Stimulated activated CD4-positive, alpha-beta T cell treated with anti-CD3 and anti-CD28 coated beads, Interleukin-2, amount 100 ng/mL, for 48 hours (primary cell): ENCODE measurements at regions not wholly inside any gene's neighbourhood (a gene's known extent, or its start where the extent isn't known, plus 50 kb on each side); places are given as distances from the start of the nearest gene placed in this dataset.

ENCODE experiments used
- DNase-seq, 2 donors: peaks; one replicate each; pipeline ENCODE4 v3.0.0-alpha.2; 2020

DNA sequence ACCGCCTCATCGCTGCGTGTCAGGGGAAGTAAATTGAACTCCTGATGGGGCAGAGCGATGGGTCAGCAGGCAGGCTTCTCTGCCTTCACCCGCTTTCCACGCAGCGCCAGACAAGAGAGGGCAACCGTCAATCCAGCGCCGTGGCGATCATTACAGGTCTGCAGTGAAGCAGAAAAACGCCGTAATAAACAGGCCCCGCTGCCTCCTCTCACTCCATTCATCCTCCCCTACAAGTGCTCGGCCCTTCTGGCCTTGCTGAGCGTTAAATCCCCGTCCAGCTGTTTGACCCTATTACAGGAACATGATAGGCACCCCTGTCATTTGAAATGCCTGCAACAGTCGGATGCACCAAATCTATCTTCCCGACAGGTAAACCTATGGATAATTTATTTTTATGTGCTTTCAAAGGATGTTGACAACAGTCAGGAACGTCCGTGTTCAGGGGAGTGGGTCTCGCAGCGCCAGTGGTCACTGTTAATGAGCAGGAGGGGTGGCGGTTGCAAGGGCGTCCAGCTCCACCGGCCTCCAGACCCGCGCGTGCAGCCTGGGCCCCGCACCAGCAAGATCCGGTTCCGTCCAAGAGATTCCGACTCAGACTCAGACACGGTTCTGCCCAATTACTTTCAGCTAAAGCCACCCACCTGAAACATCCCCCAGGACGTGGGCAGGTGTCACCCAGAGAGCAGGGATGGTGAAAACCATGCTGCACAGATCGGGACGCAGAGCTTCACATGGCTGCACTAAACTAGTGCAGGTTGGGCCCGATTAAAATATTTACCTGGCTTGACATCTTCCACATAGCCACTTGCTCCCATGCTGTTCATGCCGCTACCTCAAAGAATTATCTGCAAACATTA lies 508.0 kb upstream of the MGMT start:
- no peak for DNase-seq

DNA sequence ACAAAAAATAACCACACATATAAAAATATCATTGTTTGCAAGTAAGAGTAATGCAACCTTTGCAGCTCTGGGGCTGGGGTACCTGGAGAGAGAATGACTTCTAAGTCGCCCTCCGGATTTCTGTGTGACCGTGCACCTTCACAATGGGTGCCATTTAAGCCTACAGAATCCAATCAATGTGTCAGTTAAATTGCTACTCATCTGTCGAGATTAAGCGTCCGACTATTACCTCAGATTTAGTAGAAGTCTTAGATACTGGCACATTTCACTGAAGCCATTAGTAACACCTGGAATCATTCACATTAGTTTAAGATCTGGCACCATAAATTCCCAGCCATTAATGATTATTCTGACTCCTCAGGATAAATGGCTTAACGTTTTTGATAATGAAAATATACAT lies 507.3 kb upstream of the MGMT start:
- no peak for DNase-seq

DNA sequence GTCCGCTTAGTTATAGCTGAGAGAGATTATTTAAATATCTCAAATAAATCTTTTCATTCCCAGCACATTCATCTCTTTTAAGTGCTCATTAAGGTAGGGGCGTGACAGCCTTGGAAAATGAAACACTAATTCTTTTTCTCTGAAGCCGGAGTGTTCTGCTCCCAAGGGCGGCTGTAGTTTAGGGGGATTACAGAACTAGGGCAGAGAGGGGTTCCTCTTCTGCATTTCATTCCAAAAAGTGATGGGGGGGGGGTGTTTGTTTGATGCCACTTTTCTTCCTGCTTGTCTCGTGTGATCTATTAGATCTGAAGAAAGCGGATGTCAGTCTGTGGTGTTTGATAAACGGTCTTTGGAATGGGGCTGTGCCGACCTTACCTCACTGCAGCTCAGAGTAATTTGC lies 506.5 kb upstream of the MGMT start:
- no peak for DNase-seq

DNA sequence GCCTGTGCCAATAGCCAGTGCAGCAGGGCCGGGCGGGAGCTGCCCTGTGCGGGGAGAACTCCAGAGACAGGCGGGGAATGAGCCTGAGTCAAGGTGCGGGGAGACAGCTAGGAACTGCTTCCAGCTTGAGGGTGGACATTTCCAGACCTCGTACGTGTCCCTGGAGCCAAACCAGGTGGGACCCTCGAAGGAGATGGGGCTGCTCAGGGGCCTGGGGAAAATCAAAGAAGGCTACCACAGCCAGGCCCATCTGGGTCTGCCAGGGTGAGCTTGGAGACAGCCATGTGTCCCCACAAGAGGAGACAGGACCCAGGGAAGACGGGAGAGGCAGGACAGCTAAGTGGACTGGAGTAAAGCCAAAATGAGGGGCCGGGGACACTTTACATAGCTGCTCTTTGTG lies 504.9 kb upstream of the MGMT start:
- DNase-seq: no peak

DNA sequence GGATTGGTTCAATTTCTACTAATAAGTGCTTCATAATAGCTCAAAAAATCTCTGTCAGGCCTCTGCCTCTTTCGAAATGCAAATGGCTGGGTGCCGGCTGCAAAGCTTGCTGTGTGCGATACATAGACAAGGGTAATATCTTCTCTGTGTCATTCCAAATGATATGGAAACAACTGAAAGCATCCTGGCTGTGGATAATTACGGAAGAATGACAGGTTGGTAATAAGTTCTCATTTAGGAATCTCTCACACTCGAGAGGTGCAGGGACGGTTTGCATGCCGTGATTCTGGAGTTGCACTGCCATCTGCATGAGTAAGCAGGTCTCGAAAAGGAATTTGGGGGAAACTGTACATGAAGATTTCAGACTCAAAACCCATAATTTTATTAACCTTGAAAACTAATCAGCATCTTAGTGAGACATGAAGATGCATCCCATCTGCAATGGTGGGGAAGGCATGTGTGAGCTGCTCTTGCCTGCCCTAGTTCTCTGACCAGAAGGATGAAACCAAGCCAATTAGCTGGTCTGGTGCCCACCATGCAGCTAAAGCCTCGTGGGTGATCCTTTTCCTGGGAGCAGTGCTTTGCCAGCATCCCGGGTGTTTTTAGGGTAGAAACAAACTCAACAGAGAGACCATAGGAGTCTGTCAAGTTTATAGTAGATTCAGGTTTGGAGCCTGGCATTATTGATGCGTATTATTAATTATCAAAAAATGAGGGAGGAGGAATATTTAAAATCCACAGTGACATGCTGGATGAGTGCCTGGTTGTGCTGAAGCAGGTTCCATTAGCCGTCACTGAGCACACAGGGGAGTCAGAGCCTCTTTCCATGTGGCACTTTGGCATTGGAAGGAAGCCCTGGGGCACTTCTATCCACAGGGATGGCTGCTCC lies 503.6 kb upstream of the MGMT start:
- DNase-seq: no peak

DNA sequence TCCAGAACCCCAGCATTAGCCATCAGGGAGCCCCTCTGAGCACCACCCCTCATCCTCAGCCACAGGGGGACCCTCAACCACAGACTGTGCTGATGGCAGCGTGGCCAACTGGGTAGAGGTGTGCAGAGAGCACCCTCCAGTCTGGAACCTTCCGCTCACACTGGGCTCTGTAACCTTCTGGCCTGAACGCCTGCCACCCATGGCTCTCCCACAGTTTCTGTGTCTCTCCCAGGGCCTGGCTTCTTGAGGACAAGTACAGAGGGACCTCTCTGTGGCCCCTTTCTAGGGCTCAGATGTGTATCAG lies 503.0 kb upstream of the MGMT start:
- no peak for DNase-seq

DNA sequence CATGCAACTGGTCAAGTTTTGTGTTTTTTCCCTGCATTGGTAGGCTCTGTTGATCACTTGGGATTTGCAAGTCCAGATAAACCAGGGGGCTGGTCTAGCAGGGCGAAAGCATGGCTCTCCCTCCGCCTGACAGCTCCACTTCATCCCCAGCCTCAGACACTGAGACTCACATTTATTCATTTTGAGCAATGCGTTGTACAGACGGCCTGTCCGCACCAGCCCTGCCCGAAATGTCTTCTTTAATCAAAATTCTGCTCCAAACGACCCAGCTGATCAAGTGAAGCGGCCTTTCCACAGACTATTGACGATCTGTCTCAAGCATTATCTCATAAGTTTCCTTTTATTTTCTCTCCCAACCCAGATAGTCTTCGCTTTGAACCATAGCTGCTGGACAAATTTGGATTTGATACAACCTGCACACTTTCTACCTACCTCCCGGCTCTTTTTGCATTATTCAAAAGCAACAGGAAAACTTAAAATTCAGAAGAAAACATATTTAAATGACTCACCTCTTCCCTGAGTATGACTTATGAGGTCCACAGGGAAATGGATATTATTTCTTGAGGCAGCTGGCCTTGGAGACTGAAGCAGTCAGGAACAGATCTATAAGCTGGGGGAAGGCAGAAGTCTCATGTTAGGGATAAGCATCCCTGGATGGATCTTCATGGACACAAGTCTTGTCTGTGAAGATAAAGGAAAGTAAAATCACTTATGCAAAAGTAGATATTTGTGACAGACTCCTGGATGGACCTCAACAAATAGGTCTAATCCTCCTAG lies 498.9 kb upstream of the MGMT start:
- no peak for DNase-seq

DNA sequence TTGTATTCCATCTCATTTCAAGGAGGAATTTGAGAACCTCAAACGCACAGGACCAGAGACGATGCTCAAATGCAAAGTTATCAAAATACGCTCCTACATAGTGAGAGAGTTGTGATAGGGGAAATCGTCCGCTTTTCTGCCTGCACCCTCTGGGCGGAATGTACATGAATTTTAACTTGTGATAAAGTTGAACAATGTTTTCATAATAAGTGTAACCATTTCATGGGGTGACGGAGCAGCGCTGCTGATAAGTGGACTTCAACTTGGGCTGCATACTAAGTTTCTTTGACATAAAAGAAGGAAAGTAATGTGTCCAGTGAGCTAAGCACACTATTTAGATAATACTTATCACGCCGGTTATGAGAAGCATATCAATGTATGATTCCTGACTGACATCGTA lies 497.5 kb upstream of the MGMT start:
- DNase-seq: no peak

DNA sequence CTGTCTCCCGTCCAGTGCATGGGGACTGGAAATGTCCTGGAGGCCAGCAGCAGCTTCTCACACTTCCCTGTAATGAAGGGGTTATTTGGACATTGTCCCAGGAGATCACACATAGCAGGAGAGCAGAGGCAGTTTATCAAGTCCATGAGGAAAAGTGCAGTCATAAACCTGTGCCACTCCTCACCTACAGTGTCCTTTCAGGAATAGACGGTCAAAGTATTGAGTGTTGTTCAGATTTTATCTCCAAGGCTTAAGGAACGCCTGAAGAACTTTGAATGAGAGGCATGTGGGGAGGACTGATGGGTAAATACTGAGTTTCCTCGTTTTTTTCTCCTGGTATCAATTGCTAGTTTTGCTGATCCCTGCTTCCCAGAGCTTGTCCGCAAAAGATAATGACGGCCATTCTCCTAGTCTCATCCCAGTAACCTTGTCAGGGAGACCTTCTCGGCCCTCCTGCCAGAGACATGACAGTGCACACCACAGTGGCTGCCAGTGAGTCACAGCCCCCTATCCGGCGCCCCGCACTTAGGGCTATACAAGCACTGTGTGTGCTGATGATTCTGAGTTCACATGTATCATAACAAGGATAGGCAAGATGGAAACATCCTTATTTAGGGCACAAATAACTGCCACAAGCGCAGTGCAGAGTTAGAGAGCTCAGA lies 495.5 kb upstream of the MGMT start:
- no peak for DNase-seq

DNA sequence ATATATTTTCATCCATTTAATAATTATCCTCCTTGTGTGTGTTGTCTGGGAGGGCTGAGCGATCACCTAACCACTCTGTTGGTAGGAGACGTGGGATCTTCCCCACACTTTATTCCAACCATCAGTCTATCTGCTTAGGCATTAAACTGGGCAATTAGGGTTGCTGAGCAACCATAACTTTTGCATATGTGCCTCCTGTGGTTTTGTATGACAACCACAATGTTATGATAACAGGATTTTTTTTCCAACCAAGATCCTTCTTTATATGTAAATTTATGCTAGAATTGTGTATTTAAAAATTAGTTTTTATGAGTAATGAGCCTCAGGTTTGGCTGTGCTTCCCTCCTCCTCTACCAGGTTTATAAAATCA lies 495.0 kb upstream of the MGMT start:
- DNase-seq: no peak

DNA sequence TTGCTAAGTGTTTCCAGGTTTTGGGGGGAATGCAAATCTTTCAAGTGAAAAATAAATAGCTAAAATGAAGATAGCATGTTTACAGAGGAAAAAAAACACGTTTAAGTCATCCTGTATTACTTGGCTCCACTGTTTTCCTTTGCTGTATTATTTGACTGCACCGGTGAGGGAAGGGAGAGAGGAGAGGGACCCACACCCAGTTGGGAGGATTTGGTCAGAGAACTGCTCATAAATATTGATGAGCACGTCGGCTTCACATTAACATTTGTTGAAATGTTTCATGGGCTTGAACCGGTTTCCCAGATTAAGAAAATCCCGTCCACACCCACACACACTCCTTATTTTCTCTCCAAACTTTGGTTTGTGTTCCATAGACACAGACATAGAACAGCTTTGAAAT lies 493.8 kb upstream of the MGMT start:
- DNase-seq: no peak

DNA sequence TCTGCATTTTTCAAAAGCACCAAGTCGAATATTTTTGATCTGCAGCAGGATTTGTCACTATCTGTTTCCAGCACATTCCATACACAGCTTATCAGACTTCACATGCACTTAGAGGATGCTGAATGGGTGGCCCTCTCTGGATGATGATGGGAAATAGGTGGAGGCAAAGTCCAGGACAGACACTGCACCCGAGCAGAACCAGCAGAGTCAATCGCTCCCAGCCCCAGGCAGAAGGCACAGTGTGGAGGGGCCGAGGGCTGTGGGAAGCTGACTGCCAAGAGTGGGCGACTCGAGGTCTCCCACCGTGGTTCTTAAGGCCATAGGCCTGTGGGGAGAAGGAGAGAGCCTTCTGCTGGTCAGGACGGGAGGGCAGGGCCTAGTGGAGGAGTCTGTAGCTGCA lies 490.2 kb upstream of the MGMT start:
- no peak for DNase-seq

DNA sequence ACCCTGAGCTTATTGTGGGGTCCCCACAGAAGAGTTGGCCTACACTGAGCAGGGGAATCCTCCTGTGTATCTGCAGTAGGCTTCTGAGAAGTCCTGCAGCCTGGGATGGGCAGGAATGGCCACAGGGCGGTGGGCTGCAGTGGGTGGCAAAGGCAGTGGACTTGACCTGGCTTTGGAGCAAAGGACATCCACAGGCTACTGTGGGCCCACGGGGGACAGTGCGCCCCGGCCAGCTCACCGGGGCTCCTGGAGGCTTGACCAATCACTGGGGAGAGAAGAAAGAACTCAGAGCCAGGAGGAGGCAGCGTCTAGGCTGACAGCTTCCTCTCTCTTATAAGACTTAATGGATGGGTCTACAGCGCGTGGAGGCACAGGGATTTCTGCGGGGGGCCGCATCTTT lies 488.8 kb upstream of the MGMT start:
- no peak for DNase-seq

DNA sequence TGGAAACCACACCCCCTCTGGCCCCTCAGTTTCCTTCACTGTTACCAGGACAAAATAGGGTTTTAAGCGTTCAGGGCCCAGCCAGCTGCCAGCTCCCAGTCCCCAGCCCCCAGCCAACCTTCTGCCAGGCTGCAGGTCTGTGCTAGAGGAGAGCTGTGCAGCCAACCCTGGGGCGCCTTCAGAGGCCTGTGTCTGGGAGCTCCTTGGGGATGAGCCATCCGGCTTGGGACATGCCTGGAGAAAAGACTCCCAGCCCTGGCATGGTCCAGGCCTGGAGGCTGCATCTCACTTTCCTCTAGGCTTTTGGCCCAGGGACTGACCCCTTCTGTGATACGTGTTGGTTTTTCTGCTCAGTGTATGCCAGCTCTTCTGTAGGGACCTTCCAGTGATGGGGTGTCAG lies 487.6 kb upstream of the MGMT start:
- DNase-seq: no peak

DNA sequence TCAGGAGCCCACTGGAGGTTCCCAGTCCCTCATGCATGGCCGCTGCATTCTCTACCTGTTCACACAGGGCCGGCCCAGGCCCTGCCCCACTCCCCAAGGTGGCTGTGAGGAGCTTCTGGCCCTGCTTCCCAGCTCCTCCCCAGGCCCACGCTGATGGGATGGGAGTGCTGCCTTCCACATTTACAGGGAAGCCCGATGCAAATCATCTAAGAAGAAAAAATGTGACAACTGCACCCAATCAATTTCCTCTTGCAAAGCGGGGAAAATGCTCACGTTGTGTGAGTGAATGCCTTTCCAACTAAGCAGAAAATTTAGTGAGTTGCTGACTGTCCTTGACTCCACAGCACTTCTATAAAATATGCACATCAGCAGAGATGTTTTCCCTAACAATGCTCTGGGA lies 485.8 kb upstream of the MGMT start:
- no peak for DNase-seq

DNA sequence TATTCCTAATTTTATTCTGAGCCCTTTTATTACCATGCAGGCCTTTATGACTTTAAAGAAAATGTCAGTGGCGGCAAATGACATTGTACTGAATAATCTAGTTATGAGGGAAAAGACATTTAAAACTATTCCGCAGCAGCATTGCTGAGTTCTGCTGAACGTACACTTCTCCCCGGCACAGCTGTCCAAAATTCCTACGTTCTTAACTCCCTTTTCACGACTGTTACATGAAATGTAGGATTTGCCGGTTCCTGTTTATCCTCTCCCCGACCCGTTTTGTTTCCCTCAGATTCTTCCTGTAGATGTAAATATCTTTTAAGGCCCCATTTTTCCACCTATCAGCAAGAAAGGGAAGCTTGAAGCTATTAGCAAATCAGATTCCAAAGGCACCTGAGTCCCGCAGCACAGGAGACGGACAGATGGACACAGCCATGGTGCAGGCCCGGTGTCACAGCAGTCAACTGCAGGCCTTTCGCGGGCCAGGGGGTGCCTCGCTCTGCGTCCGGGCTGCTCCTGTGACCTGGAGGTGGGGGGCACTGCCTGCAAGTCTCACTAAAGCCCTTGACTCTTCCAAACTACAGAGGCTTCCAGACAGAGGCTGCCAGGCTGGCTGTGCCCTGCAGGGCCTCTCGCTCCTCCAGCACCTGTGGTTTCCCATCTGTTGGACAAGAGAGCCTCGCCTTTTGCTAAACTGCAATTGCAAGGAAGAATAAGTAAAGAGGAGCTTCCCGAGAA lies 485.0 kb upstream of the MGMT start:
- DNase-seq: no peak

DNA sequence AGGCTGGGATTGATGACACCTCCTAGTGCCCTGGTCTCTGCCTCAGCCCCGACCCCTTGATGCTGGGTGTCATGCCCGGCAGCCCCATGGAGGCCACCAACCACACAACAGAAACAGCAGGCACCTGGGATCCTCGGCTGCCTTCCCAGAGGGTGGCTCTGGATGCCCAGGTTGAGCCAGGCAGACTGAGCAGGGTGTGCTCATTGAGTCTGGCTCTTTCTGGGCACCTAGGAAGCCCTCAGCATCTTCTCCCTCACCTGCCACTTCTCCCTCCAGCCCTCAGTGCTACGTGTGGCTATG lies 484.5 kb upstream of the MGMT start:
- DNase-seq: no peak

DNA sequence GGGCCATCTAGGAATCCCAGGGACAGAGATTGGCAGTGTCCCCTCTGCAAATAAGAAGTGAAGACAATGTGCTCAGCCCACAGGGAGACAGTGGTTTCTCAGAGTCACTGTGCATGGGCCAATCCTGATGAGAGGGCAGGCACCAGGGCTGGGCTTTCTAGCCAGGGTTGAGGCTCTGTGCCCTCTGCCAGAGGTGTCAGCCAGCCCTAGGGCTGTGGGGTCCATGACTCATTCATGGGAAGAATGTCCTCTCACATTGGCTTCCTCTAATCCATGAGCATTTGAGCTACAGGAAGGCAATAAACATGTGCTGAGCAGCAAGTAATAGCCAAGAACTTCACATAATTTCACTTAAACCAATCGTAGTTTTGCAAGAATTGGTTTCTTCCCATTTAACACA lies 482.0 kb upstream of the MGMT start:
- no peak for DNase-seq

DNA sequence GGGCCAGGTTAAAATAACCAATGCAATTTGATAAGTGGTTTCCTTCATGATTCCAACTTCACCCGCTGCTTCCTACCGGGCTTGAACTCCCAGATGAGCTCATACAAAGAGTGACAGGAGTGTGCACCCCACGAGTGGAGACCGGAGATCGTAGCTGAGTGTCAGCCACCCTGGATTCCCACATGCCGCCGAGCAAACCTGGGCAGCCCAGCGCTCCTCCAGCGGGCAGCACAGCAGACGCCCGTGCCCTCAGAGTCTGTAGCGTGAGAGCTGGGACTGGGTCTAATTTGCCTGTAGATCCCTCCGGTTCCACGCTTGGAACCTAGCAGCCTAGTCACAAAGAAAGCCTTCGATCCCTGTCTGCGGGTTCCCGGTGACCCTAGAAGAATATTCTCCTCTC lies 476.1 kb upstream of the MGMT start:
- DNase-seq: no peak

DNA sequence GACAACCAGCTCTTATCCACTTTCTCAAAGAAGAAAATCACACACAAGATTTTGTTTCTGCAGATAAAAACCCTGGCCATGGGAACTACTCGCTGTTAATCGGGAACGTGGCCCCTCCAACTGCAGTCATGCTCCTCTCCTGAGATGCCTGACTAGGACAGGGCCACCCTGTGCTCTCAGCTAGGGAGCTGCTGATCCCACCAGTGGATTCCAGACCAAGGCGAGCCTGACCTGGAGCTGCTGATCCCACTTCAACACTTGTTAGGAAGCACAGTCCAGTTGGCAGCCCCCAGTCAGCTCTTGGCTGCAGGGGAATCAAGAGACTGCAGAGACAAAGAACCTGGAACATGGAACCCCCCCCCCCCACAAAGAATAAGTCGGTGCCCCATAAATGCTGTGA lies 474.3 kb upstream of the MGMT start:
- no peak for DNase-seq

DNA sequence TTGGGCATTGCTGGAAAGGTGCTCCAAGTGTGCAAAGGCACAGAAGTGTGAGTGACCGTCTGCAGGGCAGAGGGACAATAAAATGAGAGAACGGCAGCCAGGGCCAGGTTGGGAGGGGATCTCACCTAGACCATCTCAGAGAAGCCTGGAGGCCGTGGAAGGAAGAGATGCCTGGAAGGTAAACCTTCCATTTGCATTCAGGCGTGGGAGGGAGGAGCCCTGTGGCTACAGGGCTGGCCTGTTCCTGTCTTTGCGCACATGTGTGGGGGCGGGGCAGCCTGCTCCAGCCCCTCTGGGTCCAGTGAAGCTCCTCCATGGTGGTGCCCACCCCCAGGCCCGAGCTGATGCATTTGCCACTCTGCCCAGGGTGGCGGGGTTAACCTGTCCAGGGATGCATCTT lies 473.6 kb upstream of the MGMT start:
- DNase-seq: no peak

DNA sequence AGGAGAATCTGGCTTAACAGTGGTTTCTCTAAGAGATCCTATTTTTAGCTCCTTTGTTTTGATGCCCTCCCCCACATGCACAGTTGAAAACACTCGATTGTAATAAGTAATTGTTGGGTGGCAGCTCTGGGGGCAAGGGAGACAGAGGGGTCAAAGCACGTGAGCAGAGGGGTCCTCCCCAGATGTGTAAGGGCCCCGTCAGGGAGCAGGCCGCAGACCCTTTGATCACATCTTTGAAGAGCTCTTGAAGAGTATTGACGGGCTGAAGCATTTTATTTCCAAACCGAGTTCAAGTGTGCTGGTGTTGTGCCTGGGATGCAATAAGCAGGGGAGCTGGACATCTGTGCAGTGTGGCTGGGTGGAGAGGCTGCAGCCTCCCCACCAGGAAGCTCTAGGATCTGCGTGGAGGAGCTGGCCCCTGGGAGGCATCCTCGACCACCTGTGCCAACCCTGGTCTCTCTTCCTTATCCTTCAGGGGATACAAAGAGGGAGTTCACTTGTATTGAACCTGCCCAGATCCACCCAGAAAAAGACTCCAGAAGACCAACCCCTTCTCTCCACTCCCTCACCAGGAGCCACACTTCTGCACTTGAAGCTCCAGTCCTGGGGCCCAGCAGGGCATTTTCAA lies 473.0 kb upstream of the MGMT start:
- DNase-seq: no peak
